Lower leg skin (tissue), 3 donors: ENCODE measurements at regions not wholly inside any gene's neighbourhood (a gene's known extent, or its start where the extent isn't known, plus 50 kb on each side); places are given as distances from the start of the nearest gene placed in this dataset.

Experiments used
- CTCF ChIP-seq, 3 donors: fragments of 450-650 bp; IDR thresholded peaks; one replicate each; pipeline ENCODE4 v1.5.1; 2016; ENCODE audit warnings: antibody characterized with exemption in 3 of 3, mild to moderate bottlenecking in 3 of 3, moderate library complexity in 2 of 3
- POLR2A ChIP-seq, 2 donors: fragments of 450-650 bp; IDR thresholded peaks; one replicate each; pipeline ENCODE4 v1.6.1; 2016 to 2017; ENCODE audit warnings: antibody characterized with exemption in 2 of 2, mild to moderate bottlenecking in 1 of 2, moderate library complexity in 1 of 2

- TF ChIP-seq CTCF (IDR thresholded peaks at IDR 0.05) (no peak), POLR2A (IDR thresholded peaks at IDR 0.05) (no peak)
These were observed 222.6 kb upstream of the PCDH18 start for GRCh38 chr4:137754652-137755471.
